Upper lobe of left lung (tissue), 6 donors: ENCODE measurements at regions not wholly inside any gene's neighbourhood (a gene's known extent, or its start where the extent isn't known, plus 50 kb on each side); places are given as distances from the start of the nearest gene placed in this dataset.

Source experiments
- ATAC-seq, 2 donors: fragments of 200-7000 bp; cut with Tn5 transposase; one replicate each; pipeline ENCODE4 v1.9.1; 2022; ENCODE audit warnings: mild to moderate bottlenecking in 2 of 2, moderate library complexity in 2 of 2; ENCODE audit not compliant: low FRiP score in 2 of 2
- DNase-seq, 2 donors: peaks; one replicate each; pipeline ENCODE4 v3.0.0-alpha.2; 2019 to 2020
- H3K27ac ChIP-seq, 4 donors: fragments of 200-600 bp; sonication (generic); one replicate each; pipeline ENCODE4 v1.5.1; 2016 to 2019
- H3K27me3 ChIP-seq, 4 donors: fragments of 200-600 bp; sonication (generic); one replicate each; pipeline ENCODE4 v1.5.1; 2017 to 2019
- H3K36me3 ChIP-seq, 4 donors: fragments of 200-600 bp; sonication (generic); one replicate each; pipeline ENCODE4 v1.5.1; 2016 to 2019
- H3K4me1 ChIP-seq, 4 donors: fragments of 200-600 bp; sonication (generic); one replicate each; pipeline ENCODE4 v1.5.1; 2018 to 2019
- H3K4me3 ChIP-seq, 4 donors: fragments of 200-600 bp; sonication (generic); one replicate each; pipeline ENCODE4 v1.5.1; 2017 to 2019; ENCODE audit warnings: mild to moderate bottlenecking in 2 of 4, moderate library complexity in 1 of 4
- H3K9me3 ChIP-seq, 4 donors: fragments of 200-600 bp; sonication (generic); one replicate each; pipeline ENCODE4 v1.5.1; 2018 to 2019
- CTCF ChIP-seq, 6 experiments: fragments of 450-650 bp in 4 of 6; fragments of 200-600 bp in 2 of 6; sonication (generic) in 2 of 6; IDR thresholded peaks; one replicate each; pipeline ENCODE4 v1.5.1; 2016 to 2019; ENCODE audit warnings: antibody characterized with exemption in 6 of 6
- EP300 ChIP-seq, 4 donors: sonication (generic); formaldehyde crosslinking; IDR thresholded peaks; one replicate each; pipeline ENCODE4 v1.5.1; 2017; ENCODE audit warnings: antibody characterized with exemption in 4 of 4, control low read depth in 2 of 4
- POLR2A ChIP-seq, 4 donors: fragments of 450-650 bp; IDR thresholded peaks; one replicate each; pipeline ENCODE4 v1.5.1; 2016 to 2017; ENCODE audit warnings: antibody characterized with exemption in 4 of 4, mild to moderate bottlenecking in 2 of 4
- POLR2AphosphoS5 ChIP-seq, 2 donors: sonication (generic); formaldehyde crosslinking; IDR thresholded peaks; one replicate each; pipeline ENCODE4 v1.5.1; 2017; ENCODE audit warnings: antibody characterized with exemption in 2 of 2
- WGBS, 2 donors: methylation state at CpG; one replicate each; pipeline ENCODE4 v1.1.5; 2017 to 2018; 5-methylcytosine and 5-hydroxymethylcytosine counted together
- donor health status: DM: no; HTN: no; CAD: no; lungs with moderate emphysema.
- donor health status: DM: no; HTN: yes; CAD: no; lungs with severe emphysema.

GRCh38 chr2:117698819-117699218, 115.7 kb upstream of the DDX18 start:
- Histone ChIP-seq H3K27ac (no peak overlapping the region), H3K4me3 (no peak overlapping the region), H3K4me1 (no peaks in the 10 kb centered on the region), H3K9me3 (no peaks in the 10 kb centered on the region), H3K36me3 (no peaks in the 10 kb centered on the region), H3K27me3 (no peaks in the 10 kb centered on the region)
- TF ChIP-seq EP300 (IDR thresholded peaks at IDR 0.05) (no peak), CTCF (IDR thresholded peaks at IDR 0.05) (no peak), POLR2AphosphoS5 (IDR thresholded peaks at IDR 0.05) (no peak), POLR2A (IDR thresholded peaks at IDR 0.05) (no peak)
- no peak for ATAC-seq
- WGBS, 2 donors, result 62 to 69% methylated on average over 4 of the region's 4 CpGs
- no peak for DNase-seq

- WGBS, 2 donors, result 46 to 57% methylated on average over 2 of the region's 2 CpGs
- H3K4me3 ChIP-seq, result no peak overlapping the region
- H3K36me3 ChIP-seq, result no peaks in the 10 kb centered on the region
- ATAC-seq (no peak), DNase-seq (no peak)
- H3K27me3 ChIP-seq, result no peaks in the 10 kb centered on the region
- H3K9me3 ChIP-seq, result no peaks in the 10 kb centered on the region
- H3K4me1 ChIP-seq, result no peaks in the 10 kb centered on the region
- TF ChIP-seq POLR2AphosphoS5 (IDR thresholded peaks at IDR 0.05), result no peak
- no peak for TF ChIP-seq POLR2A (IDR thresholded peaks at IDR 0.05)
- TF ChIP-seq EP300 (IDR thresholded peaks at IDR 0.05), result no peak
- TF ChIP-seq CTCF (IDR thresholded peaks at IDR 0.05), result no peak
- no peak overlapping the region for H3K27ac ChIP-seq
Measured at GRCh38 chr2:117700471-117700870, 114.0 kb upstream of the DDX18 start.

GRCh38 chr2:117701365-117701764, 113.1 kb upstream of the DDX18 start:
- Histone ChIP-seq H3K27ac (no peak overlapping the region), H3K36me3 (no peaks in the 10 kb centered on the region), H3K4me1 (no peaks in the 10 kb centered on the region), H3K9me3 (no peaks in the 10 kb centered on the region), H3K27me3 (no peaks in the 10 kb centered on the region), H3K4me3 (no peak overlapping the region)
- no peak for TF ChIP-seq POLR2A (IDR thresholded peaks at IDR 0.05)
- DNase-seq (no peak), ATAC-seq (no peak)
- WGBS, 2 donors, result 86 to 92% methylated on average over 2 of the region's 2 CpGs

DNA sequence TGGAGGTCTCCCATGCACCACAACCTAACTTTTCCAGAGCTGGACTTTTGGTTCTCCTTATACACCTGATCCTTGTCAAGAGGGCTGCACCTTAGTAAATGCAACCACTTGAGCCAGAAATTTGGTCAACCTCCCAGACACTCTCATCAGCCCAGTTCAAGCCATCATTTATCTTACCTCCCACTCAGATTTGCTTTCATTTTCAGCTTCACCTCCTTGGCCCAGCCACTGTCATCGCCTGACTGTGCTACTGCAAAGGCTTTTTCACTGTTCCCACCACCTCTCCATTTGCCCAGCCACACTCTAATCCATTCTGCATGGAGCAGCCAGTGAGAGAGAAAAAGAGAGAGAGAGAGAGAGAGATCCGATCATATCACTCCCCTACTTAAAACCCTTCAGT, 112.4 kb upstream of the DDX18 start:
- Histone ChIP-seq H3K4me1 (no peaks in the 10 kb centered on the region), H3K27ac (no peak overlapping the region), H3K4me3 (no peak overlapping the region), H3K36me3 (no peaks in the 10 kb centered on the region), H3K27me3 (no peaks in the 10 kb centered on the region), H3K9me3 (no peaks in the 10 kb centered on the region)
- 78 to 87% methylated on average over 2 of the region's 2 CpGs for WGBS, 2 donors
- no peak for ATAC-seq
- no peak for DNase-seq
- TF ChIP-seq POLR2A (IDR thresholded peaks at IDR 0.05) (no peak), POLR2AphosphoS5 (IDR thresholded peaks at IDR 0.05) (no peak), EP300 (IDR thresholded peaks at IDR 0.05) (no peak), CTCF (IDR thresholded peaks at IDR 0.05) (no peak)

GRCh38 chr2:117703858-117704257, 110.6 kb upstream of the DDX18 start:
- H3K4me1 ChIP-seq, result no peaks in the 10 kb centered on the region
- DNase-seq, result no peak
- TF ChIP-seq POLR2AphosphoS5 (IDR thresholded peaks at IDR 0.05), result no peak
- TF ChIP-seq CTCF (IDR thresholded peaks at IDR 0.05), result no peak
- TF ChIP-seq POLR2A (IDR thresholded peaks at IDR 0.05), result no peak
- no peak for TF ChIP-seq EP300 (IDR thresholded peaks at IDR 0.05)
- ATAC-seq, result no peak
- H3K27ac ChIP-seq, result no peak overlapping the region
- no peak overlapping the region for H3K4me3 ChIP-seq
- H3K27me3 ChIP-seq, result no peaks in the 10 kb centered on the region
- 79 to 80% methylated on average over 7 of the region's 7 CpGs for WGBS, 2 donors
- H3K9me3 ChIP-seq, result no peaks in the 10 kb centered on the region
- H3K36me3 ChIP-seq, result no peaks in the 10 kb centered on the region
